Tibial artery (tissue), 4 donors: ENCODE measurements at regions not wholly inside any gene's neighbourhood (a gene's known extent, or its start where the extent isn't known, plus 50 kb on each side); places are given as distances from the start of the nearest gene placed in this dataset.
"Not testable (repeated sequence)": the region's sequence is repeated elsewhere in the genome, so short reads cannot be mapped to it uniquely, and the experiment has no call there.

Source experiments
- DNase-seq, 2 donors: peaks; one replicate each; pipeline ENCODE4 v3.0.0-alpha.2; 2019
- H3K27ac ChIP-seq, 2 donors: fragments of 200-600 bp; sonication (generic) in 1 of 2; 1 replicate in 1 of 2; 2 replicates in 1 of 2; pipeline ENCODE4 v1.5.1; 2018 to 2019; ENCODE audit warnings: mild to moderate bottlenecking in 1 of 2
- H3K27me3 ChIP-seq, 2 donors: fragments of 200-600 bp; sonication (generic) in 1 of 2; one replicate each; pipeline versions ENCODE4 v1.5.1 to v1.6.0; 2016 to 2019
- H3K36me3 ChIP-seq, 3 donors: fragments of 200-600 bp; sonication (generic) in 2 of 3; one replicate each; pipeline ENCODE4 v1.5.1; 2016 to 2019; ENCODE audit warnings: mild to moderate bottlenecking in 2 of 3
- H3K4me1 ChIP-seq, 4 donors: fragments of 200-600 bp; sonication (generic) in 2 of 4; 1 replicate in 3 of 4; 2 replicates in 1 of 4; pipeline ENCODE4 v1.5.1; 2016 to 2019
- H3K4me3 ChIP-seq, 2 donors: fragments of 200-600 bp; sonication (generic) in 1 of 2; 1 replicate in 1 of 2; 2 replicates in 1 of 2; pipeline ENCODE4 v1.5.1; 2018 to 2019; ENCODE audit warnings: mild to moderate bottlenecking in 2 of 2
- H3K9me3 ChIP-seq, 3 donors: fragments of 200-600 bp; sonication (generic) in 1 of 3; one replicate each; pipeline ENCODE4 v1.5.1; 2016 to 2019
- CTCF ChIP-seq, 2 experiments: fragments of 200-600 bp in 1 of 2; fragments of 450-650 bp in 1 of 2; IDR thresholded peaks; one replicate each; pipeline ENCODE4 v1.5.1; 2017 to 2019; ENCODE audit warnings: antibody characterized with exemption in 2 of 2, mild to moderate bottlenecking in 1 of 2, moderate library complexity in 1 of 2
- intact Hi-C: fragments of 100-400 bp; cut with DNase I; formaldehyde crosslinking; loops from one replicate; pipeline ENCODE4 v1.15.0; 2023; ENCODE audit warnings: low total_unique reads

GRCh38 chr12:13905794-13906193, 75.6 kb downstream of the GRIN2B start:
- Histone ChIP-seq H3K27ac (no peak overlapping the region), H3K27me3 (no peaks in the 10 kb centered on the region), H3K4me1 (no peaks in the 10 kb centered on the region), H3K9me3 (no peaks in the 10 kb centered on the region), H3K4me3 (no peak overlapping the region), H3K36me3 (no peaks in the 10 kb centered on the region)
- TF ChIP-seq CTCF (IDR thresholded peaks at IDR 0.05) = no peak
- intact Hi-C loops = no loop called here
- no peak for DNase-seq

- Histone ChIP-seq H3K4me1 (no peaks in the 10 kb centered on the region), H3K9me3 (no peaks in the 10 kb centered on the region), H3K4me3 (no peak overlapping the region), H3K27ac (no peak overlapping the region), H3K36me3 (no peaks in the 10 kb centered on the region), H3K27me3 (no peaks in the 10 kb centered on the region)
- intact Hi-C loops = no loop called here
- DNase-seq = no peak
- no peak for TF ChIP-seq CTCF (IDR thresholded peaks at IDR 0.05)
Measured at GRCh38 chr12:13900718-13901117, 80.7 kb downstream of the GRIN2B start.

GRCh38 chr12:13898387-13898786, 83.0 kb downstream of the GRIN2B start:
- DNase-seq, H3K36me3 ChIP-seq, H3K9me3 ChIP-seq, H3K4me1 ChIP-seq, H3K27me3 ChIP-seq, H3K4me3 ChIP-seq, H3K27ac ChIP-seq, intact Hi-C loops: not testable (repeated sequence)

GRCh38 chr12:13897811-13898210, 83.6 kb downstream of the GRIN2B start:
- Histone ChIP-seq H3K27ac (no peak overlapping the region), H3K4me3 (no peak overlapping the region), H3K4me1 (no peaks in the 10 kb centered on the region), H3K9me3 (no peaks in the 10 kb centered on the region), H3K36me3 (no peaks in the 10 kb centered on the region), H3K27me3 (no peaks in the 10 kb centered on the region)
- no peak for DNase-seq
- TF ChIP-seq CTCF (IDR thresholded peaks at IDR 0.05) = no peak
- intact Hi-C loops = no loop called here

GRCh38 chr12:13896063-13896626, 85.3 kb downstream of the GRIN2B start:
- intact Hi-C loops = no loop called here
- H3K36me3 ChIP-seq = no peaks in the 10 kb centered on the region
- DNase-seq = no peak
- H3K27me3 ChIP-seq = peaks cover 0 to under 1% of the 10 kb centered on the region in 2 donors
- no peaks in the 10 kb centered on the region for H3K4me1 ChIP-seq
- no peaks in the 10 kb centered on the region for H3K9me3 ChIP-seq
- H3K4me3 ChIP-seq = no peak overlapping the region
- no peak overlapping the region for H3K27ac ChIP-seq
- no peak for TF ChIP-seq CTCF (IDR thresholded peaks at IDR 0.05)

GRCh38 chr12:13891902-13892301, 89.5 kb downstream of the GRIN2B start:
- Histone ChIP-seq H3K4me3 (no peak overlapping the region), H3K27ac (no peak overlapping the region), H3K9me3 (no peaks in the 10 kb centered on the region), H3K27me3 (peaks cover 0 to 2% of the 10 kb centered on the region in 2 donors), H3K36me3 (no peaks in the 10 kb centered on the region), H3K4me1 (no peaks in the 10 kb centered on the region)
- no peak for TF ChIP-seq CTCF (IDR thresholded peaks at IDR 0.05)
- intact Hi-C loops = no loop called here
- DNase-seq = no peak
